ENCODE measurements at regions not wholly inside any gene's neighbourhood (a gene's known extent, or its start where the extent isn't known, plus 50 kb on each side); places are given as distances from the start of the nearest gene placed in this dataset.

GRCh38 chr3:20258371-20258770, 72.4 kb upstream of the SGO1 start:
- Histone ChIP-seq H3K4me1 (ENCODE audit: insufficient read depth, low read length) (no peaks in the 10 kb centered on the region), H2AK5ac (ENCODE audit: insufficient read length, low read length) (no peak overlapping the region), H3K23me2 (ENCODE audit: insufficient read length, low read depth, low read length, poor library complexity, severe bottlenecking) (no peaks in the 10 kb centered on the region), H4K20me1 (ENCODE audit: control insufficient read depth, insufficient read depth, insufficient read length) (no peaks in the 10 kb centered on the region), H3K27me3 (ENCODE audit: insufficient read depth, low read length) (no peaks in the 10 kb centered on the region), H3K4me2 (ENCODE audit: insufficient read depth, insufficient read length, low read length) (no peak overlapping the region), H3K14ac (ENCODE audit: insufficient read depth, low read length) (no peak overlapping the region), H3K9me3 (ENCODE audit: control insufficient read depth, low read depth, low read length) (no peaks in the 10 kb centered on the region), H2BK12ac (ENCODE audit: insufficient read length, low read depth, low read length) (no peak overlapping the region), H4K8ac (replicated peaks; ENCODE audit: insufficient read length, low read depth, low read length) (no peak overlapping the region), H3K4ac (ENCODE audit: low read depth, low read length) (no peak overlapping the region), H2BK120ac (ENCODE audit: low read depth, low read length, poor library complexity, severe bottlenecking) (no peak overlapping the region), H3K56ac (ENCODE audit: insufficient read length, low read depth, low read length) (no peak overlapping the region), H3K79me1 (ENCODE audit: insufficient read depth, low read depth, low read length, poor library complexity, severe bottlenecking) (no peaks in the 10 kb centered on the region), H3T11ph (ENCODE audit: low read length) (no peak overlapping the region), H2BK15ac (ENCODE audit: low read depth, low read length) (no peak overlapping the region), H4K91ac (ENCODE audit: insufficient read length, low read depth, low read length) (no peak overlapping the region), H3K18ac (ENCODE audit: insufficient read length, low read depth, low read length) (no peak overlapping the region), H3K79me2 (ENCODE audit: insufficient read depth, low read length) (no peaks in the 10 kb centered on the region), H2AFZ (ENCODE audit: low read length) (no peak overlapping the region), H2BK5ac (ENCODE audit: insufficient read length, low read length) (no peak overlapping the region), H3K23ac (ENCODE audit: insufficient read length, low read depth, low read length) (no peak overlapping the region), H2BK20ac (ENCODE audit: low read depth, low read length, poor library complexity, severe bottlenecking) (no peak overlapping the region), H3K27ac (ENCODE audit: insufficient read length, low read depth, low read length) (no peak overlapping the region), H4K5ac (ENCODE audit: insufficient read length, low read depth, low read length) (no peak overlapping the region), H3K9ac (ENCODE audit: extremely low read depth, insufficient read length, low read length) (no peak overlapping the region)
- Mint-ChIP-seq H3K4me3 (no peak overlapping the region), H3K4me1 (peaks cover 8 to 12% of the 10 kb centered on the region in 2 experiments), H3K27ac (no peak overlapping the region), H3K9me3 (no peaks in the 10 kb centered on the region; a peak in 2 of 5 replicates), H3K36me3 (ENCODE audit: insufficient read depth in 1 of 3, low read depth in 3 of 3) (peaks cover 0 to 8% (median 0%) of the 10 kb centered on the region in 3 experiments; a peak in 2 of 7 replicates), H3K27me3 (ENCODE audit: low read depth) (peaks cover 3% of the 10 kb centered on the region; the same call in 1 of the 2 replicates)
- no peak for DNase-seq
- no CpG with 5 or more reads among the region's 1 CpG for WGBS (ENCODE audit: extremely low coverage, insufficient read length, low lambda C conversion rate)
- TF ChIP-seq, protein P1, sequence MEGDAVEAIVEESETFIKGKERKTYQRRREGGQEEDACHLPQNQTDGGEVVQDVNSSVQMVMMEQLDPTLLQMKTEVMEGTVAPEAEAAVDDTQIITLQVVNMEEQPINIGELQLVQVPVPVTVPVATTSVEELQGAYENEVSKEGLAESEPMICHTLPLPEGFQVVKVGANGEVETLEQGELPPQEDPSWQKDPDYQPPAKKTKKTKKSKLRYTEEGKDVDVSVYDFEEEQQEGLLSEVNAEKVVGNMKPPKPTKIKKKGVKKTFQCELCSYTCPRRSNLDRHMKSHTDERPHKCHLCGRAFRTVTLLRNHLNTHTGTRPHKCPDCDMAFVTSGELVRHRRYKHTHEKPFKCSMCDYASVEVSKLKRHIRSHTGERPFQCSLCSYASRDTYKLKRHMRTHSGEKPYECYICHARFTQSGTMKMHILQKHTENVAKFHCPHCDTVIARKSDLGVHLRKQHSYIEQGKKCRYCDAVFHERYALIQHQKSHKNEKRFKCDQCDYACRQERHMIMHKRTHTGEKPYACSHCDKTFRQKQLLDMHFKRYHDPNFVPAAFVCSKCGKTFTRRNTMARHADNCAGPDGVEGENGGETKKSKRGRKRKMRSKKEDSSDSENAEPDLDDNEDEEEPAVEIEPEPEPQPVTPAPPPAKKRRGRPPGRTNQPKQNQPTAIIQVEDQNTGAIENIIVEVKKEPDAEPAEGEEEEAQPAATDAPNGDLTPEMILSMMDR (conservative IDR thresholded peaks at IDR 0.05): no peak

All from H9 (cell line).